Loucy (cell line): ENCODE measurements at regions not wholly inside any gene's neighbourhood (a gene's known extent, or its start where the extent isn't known, plus 50 kb on each side); places are given as distances from the start of the nearest gene placed in this dataset.
A peak's percentile ranks its signal among the peaks of the same experiment; 100 is the strongest.

ENCODE experiments used
- H2AFZ ChIP-seq: fragments of 200-600 bp; sonication (generic); 2 replicates; pipeline ENCODE4 v1.6.0; 2016; ENCODE audit warnings: antibody characterized with exemption, mild to moderate bottlenecking, low read length, moderate library complexity
- H3F3A ChIP-seq: fragments of 200-600 bp; 2 replicates; pipeline ENCODE4 v1.6.0; 2016; ENCODE audit warnings: antibody characterized with exemption, low read depth, mild to moderate bottlenecking
- H3K27me3 ChIP-seq: fragments of 200-600 bp; sonication (generic); 2 replicates; pipeline ENCODE4 v1.6.1; 2014; ENCODE audit warnings: low read length, mild to moderate bottlenecking; ENCODE audit not compliant: insufficient read depth, poor library complexity, severe bottlenecking
- H3K36me3 ChIP-seq: fragments of 200-600 bp; sonication (generic); 2 replicates; pipeline ENCODE4 v1.6.1; 2016; ENCODE audit warnings: low read length; ENCODE audit not compliant: insufficient read depth
- H3K4me1 ChIP-seq: fragments of 200-600 bp; sonication (generic); 2 replicates; pipeline ENCODE4 v1.5.1; 2014; ENCODE audit warnings: low read length, mild to moderate bottlenecking; ENCODE audit not compliant: insufficient read depth, poor library complexity, severe bottlenecking
- H3K4me2 ChIP-seq: fragments of 200-600 bp; sonication (generic); 2 replicates; pipeline ENCODE4 v1.6.0; 2014; ENCODE audit warnings: antibody characterized with exemption, low read length, low read depth, mild to moderate bottlenecking; ENCODE audit not compliant: poor library complexity, severe bottlenecking
- H3K4me3 ChIP-seq: fragments of 200-600 bp; sonication (generic); 2 replicates; pipeline ENCODE4 v1.5.1; 2014; ENCODE audit warnings: low read length, mild to moderate bottlenecking, mixed read lengths; ENCODE audit not compliant: poor library complexity, severe bottlenecking
- H3K79me2 ChIP-seq: fragments of 200-600 bp; sonication (generic); 2 replicates; pipeline ENCODE4 v1.6.1; 2014; ENCODE audit warnings: low read length; ENCODE audit not compliant: insufficient read depth
- H3K9ac ChIP-seq: fragments of 200-600 bp; sonication (generic); 2 replicates; pipeline ENCODE4 v1.6.0; 2014; ENCODE audit warnings: mild to moderate bottlenecking, low read depth, low read length, moderate library complexity; ENCODE audit not compliant: poor library complexity, severe bottlenecking
- H3K9me2 ChIP-seq: fragments of 200-600 bp; sonication (generic); replicated peaks from 2 replicates; pipeline ENCODE4 v1.6.1; 2016; ENCODE audit warnings: low read depth, low read length, mixed read lengths
- H3K9me3 ChIP-seq: fragments of 200-600 bp; sonication (generic); 2 replicates; pipeline ENCODE4 v1.6.1; 2014; ENCODE audit warnings: mild to moderate bottlenecking, antibody characterized with exemption, low read length, low read depth; ENCODE audit not compliant: insufficient read depth
- H4K20me1 ChIP-seq: fragments of 200-600 bp; sonication (generic); 2 replicates; pipeline ENCODE4 v1.6.0; 2014; ENCODE audit warnings: antibody characterized with exemption, low read length, mild to moderate bottlenecking; ENCODE audit not compliant: insufficient read depth, poor library complexity, severe bottlenecking
- CTCF ChIP-seq: fragments of 200-600 bp; sonication (generic); conservative IDR thresholded peaks from 2 replicates; pipeline ENCODE4 v1.5.1; 2014; ENCODE audit warnings: mild to moderate bottlenecking, antibody characterized with exemption, low read length
- EZH2phosphoT487 ChIP-seq: fragments of 200-600 bp; IDR thresholded peaks from 2 replicates; pipeline ENCODE4 v1.6.1; 2018; ENCODE audit warnings: antibody characterized with exemption, mild to moderate bottlenecking, moderate library complexity, borderline replicate concordance

GRCh38 chr4:36753048-36753447 is 471.6 kb downstream of the DTHD1 start:
- no peaks in the 10 kb centered on the region for H3K36me3 ChIP-seq
- TF ChIP-seq EZH2phosphoT487: no peak
- no peak for TF ChIP-seq CTCF
- no peaks in the 10 kb centered on the region for H3K27me3 ChIP-seq
- no peaks in the 10 kb centered on the region for H3K4me1 ChIP-seq
- no peaks in the 10 kb centered on the region for H3K9me2 ChIP-seq
- no peaks in the 10 kb centered on the region for H3K9me3 ChIP-seq
- no peak overlapping the region for H3K4me3 ChIP-seq
- H3F3A ChIP-seq: no peaks in the 10 kb centered on the region
- no peak overlapping the region for H3K4me2 ChIP-seq
- no peak overlapping the region for H2AFZ ChIP-seq
- no peak overlapping the region for H3K9ac ChIP-seq
- no peaks in the 10 kb centered on the region for H4K20me1 ChIP-seq
- no peaks in the 10 kb centered on the region for H3K79me2 ChIP-seq

- Histone ChIP-seq H4K20me1 (no peaks in the 10 kb centered on the region), H3K4me2 (no peak overlapping the region), H3K4me3 (no peak overlapping the region), H3K9ac (no peak overlapping the region), H3K4me1 (no peaks in the 10 kb centered on the region), H3F3A (no peaks in the 10 kb centered on the region), H2AFZ (0 out of 2 replicates have a peak overlapping the region, but pooled peaks have one; percentile 1), H3K27me3 (no peaks in the 10 kb centered on the region), H3K9me2 (no peaks in the 10 kb centered on the region), H3K9me3 (no peaks in the 10 kb centered on the region), H3K79me2 (no peaks in the 10 kb centered on the region), H3K36me3 (no peaks in the 10 kb centered on the region)
- TF ChIP-seq CTCF (no peak), EZH2phosphoT487 (no peak)
Measured at GRCh38 chr4:36757580-36758311, 476.3 kb downstream of the DTHD1 start.

- H4K20me1 ChIP-seq: no peaks in the 10 kb centered on the region
- no peaks in the 10 kb centered on the region for H3K27me3 ChIP-seq
- no peaks in the 10 kb centered on the region for H3K4me1 ChIP-seq
- no peak for TF ChIP-seq CTCF
- no peak for TF ChIP-seq EZH2phosphoT487
- H3K4me3 ChIP-seq: no peak overlapping the region
- no peak overlapping the region for H3K4me2 ChIP-seq
- no peak overlapping the region for H3K9ac ChIP-seq
- H3K36me3 ChIP-seq: no peaks in the 10 kb centered on the region
- no peaks in the 10 kb centered on the region for H3K9me3 ChIP-seq
- no peaks in the 10 kb centered on the region for H3K9me2 ChIP-seq
- H2AFZ ChIP-seq: no peak overlapping the region
- no peaks in the 10 kb centered on the region for H3F3A ChIP-seq
- no peaks in the 10 kb centered on the region for H3K79me2 ChIP-seq
Measured at GRCh38 chr4:36758312-36759178, 477.1 kb downstream of the DTHD1 start.
